LNCAP (cell line): ENCODE measurements at regions not wholly inside any gene's neighbourhood (a gene's known extent, or its start where the extent isn't known, plus 50 kb on each side); places are given as distances from the start of the nearest gene placed in this dataset.

Source experiments
- CTCF ChIP-seq: fragments of 450-650 bp; IDR thresholded peaks from 2 replicates; pipeline ENCODE4 v1.5.1; 2017; ENCODE audit warnings: mild to moderate bottlenecking

GRCh38 chr1:101098327-101098726 lies 72.7 kb upstream of the DPH5 start:
- TF ChIP-seq CTCF, result no peak

- TF ChIP-seq CTCF, result no peak
Measured at GRCh38 chr1:101089613-101090338, 64.2 kb upstream of the DPH5 start.

DNA sequence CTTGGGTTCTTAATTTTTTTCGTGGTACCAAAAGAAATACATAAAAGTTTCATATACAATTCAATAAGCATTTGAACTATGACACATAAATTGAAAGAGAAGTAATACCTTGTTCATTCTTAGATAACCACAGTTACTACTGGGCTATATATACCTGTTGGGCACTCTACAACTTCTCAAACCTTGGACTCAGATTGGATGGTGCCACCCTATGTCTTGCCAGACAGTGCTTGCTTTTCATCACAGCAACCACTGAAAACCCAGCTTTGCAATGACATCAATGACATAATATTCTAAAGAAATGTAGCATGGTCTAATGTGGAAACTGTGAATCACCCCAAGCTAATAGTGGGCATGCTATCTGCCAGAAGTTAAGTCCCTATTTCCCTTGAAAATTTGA lies 62.8 kb upstream of the DPH5 start:
- no peak for TF ChIP-seq CTCF

DNA sequence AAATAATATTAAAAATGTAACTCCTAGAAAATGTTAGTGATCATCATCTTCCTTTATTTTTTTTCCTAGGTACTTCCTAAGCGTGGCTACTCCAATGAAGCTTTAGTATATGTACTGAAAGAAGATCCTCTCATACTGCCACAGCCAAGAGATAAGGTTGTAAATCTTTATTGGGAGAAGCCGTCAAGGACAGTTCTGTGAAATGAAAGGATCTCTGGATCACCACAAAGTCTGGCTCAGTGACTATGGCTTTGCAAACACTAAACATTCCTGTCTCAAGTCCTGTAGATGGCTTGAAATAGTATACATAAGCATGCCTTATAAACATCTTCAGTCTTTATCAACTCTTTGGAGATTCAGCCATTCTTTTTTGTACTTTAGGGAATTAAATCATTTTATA lies 61.2 kb upstream of the DPH5 start:
- TF ChIP-seq CTCF, result no peak

- no peak for TF ChIP-seq CTCF
Measured at GRCh38 chr1:101081496-101082488, 56.2 kb upstream of the DPH5 start.

- no peak for TF ChIP-seq CTCF
Measured at GRCh38 chr1:101080859-101081258, 55.3 kb upstream of the DPH5 start.

DNA sequence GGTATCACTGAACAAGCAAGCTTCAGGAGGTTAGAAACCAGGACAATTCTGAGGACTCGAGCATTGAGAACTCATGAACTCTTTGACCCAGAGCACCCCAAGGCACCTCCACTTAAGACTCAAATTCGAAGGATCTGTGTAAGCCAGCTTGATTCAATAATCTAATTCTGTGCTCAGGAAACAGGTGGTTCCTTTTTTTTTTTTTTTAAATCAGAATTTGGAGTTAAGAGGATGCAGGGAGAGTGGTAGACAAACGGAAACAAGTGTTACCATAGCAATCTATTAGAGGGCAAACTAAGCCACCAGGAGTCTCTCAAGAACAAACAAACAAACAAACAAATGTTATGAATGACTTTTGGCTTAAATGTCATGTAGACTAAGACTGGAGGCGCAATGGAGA lies 53.8 kb upstream of the DPH5 start:
- no peak for TF ChIP-seq CTCF
